ENCODE measurements at regions not wholly inside any gene's neighbourhood (a gene's known extent, or its start where the extent isn't known, plus 50 kb on each side); places are given as distances from the start of the nearest gene placed in this dataset. TPM values are rescaled to one million over a fixed set of nuclear protein-coding genes. Genes with fewer than 3 reads are reported as not detected.

GRCh38 chr12:68559246-68559645, 51.5 kb upstream of the RAP1B start:
- WGBS, result 88% methylated on average over 1 of the region's 1 CpG
- Histone ChIP-seq H3K36me3 (ENCODE audit: insufficient read depth) (no peaks in the 10 kb centered on the region), H3K4me3 (ENCODE audit: low read depth, low read length) (no peak overlapping the region), H3K27ac (ENCODE audit: low read depth) (no peak overlapping the region), H3K4me1 (ENCODE audit: insufficient read depth) (no peaks in the 10 kb centered on the region)
- no peak for DNase-seq (ENCODE audit: extremely low spot score)

GRCh38 chr12:68559984-68560850, 50.5 kb upstream of the RAP1B start:
- no peaks in the 10 kb centered on the region for H3K36me3 ChIP-seq (ENCODE audit: insufficient read depth)
- no peak overlapping the region for H3K27ac ChIP-seq (ENCODE audit: low read depth)
- WGBS, result 51% methylated on average over 8 of the region's 8 CpGs
- DNase-seq (ENCODE audit: extremely low spot score), result no peak
- H3K4me1 ChIP-seq (ENCODE audit: insufficient read depth), result no peaks in the 10 kb centered on the region
- no peak overlapping the region for H3K4me3 ChIP-seq (ENCODE audit: low read depth, low read length)

GRCh38 chr12:68560851-68561422, 49.8 kb upstream of the RAP1B start:
- Histone ChIP-seq H3K4me3 (ENCODE audit: low read depth, low read length) (no peak overlapping the region), H3K4me1 (ENCODE audit: insufficient read depth) (no peaks in the 10 kb centered on the region), H3K27ac (ENCODE audit: low read depth) (no peak overlapping the region), H3K36me3 (ENCODE audit: insufficient read depth) (no peaks in the 10 kb centered on the region)
- WGBS, result 55% methylated on average over 5 of the region's 5 CpGs
- no peak for DNase-seq (ENCODE audit: extremely low spot score)

Small RNA genes lying in the stretch of these regions (small RNA-seq; reads per million reads assigned to genes)
- not detected for gene AC008033.2
